Renal pelvis (tissue), 1 donor: ENCODE measurements at regions not wholly inside any gene's neighbourhood (a gene's known extent, or its start where the extent isn't known, plus 50 kb on each side); places are given as distances from the start of the nearest gene placed in this dataset.
"Not testable (repeated sequence)": the region's sequence is repeated elsewhere in the genome, so short reads cannot be mapped to it uniquely, and the experiment has no call there.

Experiments
- DNase-seq: peaks from one replicate; pipeline ENCODE4 v3.0.0-alpha.2; 2013

DNA sequence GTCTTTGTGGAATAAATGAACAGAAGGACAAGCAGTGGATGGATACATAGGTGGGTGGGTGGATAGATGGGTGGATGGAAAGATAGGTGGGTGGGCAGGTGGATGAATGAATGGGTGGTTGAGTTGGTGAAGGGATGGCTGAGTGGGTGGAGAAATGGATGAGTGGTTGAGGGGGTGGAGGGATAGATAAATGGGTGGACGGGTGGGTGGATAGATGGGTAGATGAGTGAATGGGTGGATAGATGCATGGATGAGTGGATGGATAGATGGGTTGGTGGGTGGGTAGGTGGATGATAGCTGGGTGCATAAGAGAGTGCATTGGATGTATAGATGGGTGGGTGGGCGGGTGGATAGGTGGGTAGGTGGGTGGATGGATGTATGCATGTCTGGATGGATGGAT, 63.5 kb downstream of the UNC93B1 start:
- not testable (repeated sequence) for DNase-seq

DNA sequence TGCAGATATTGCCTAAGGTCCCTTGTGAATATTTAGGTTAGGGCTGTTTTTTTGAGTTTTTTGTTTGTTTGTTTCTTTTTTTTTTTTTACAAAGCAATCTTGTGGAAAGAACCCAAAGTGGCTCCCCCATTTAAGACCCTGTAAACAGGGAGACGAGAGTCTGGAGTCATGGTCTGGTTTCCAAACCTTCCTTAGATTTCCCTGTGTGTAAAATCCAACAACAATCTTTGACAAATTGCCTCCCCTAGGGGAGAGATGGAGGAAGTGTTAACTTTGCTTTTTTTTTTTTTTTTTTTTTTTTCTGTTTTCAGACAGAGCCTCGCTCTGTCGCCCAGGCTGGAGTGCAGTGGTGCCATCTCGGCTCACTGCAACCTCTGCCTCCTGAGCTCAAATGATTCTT, 64.9 kb downstream of the UNC93B1 start:
- DNase-seq: not testable (repeated sequence)

DNA sequence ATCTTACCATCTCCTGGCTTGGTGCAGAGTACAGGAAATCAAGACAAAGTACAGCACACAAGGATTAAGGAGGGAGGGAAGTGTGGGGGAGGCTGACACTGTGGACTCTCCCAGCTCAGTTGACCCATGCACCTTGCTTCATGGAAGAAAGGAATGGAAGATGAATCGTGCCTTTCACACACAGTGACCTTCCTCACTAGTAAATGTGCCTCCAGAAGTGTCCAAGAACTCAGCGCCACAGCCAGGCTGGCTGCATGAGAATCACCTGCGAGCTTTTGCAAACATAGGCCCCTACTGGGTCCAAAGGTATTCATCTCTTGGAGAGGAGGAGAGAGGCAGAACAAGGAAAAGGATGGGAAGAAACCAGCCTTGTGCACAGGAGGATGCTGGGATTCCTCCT, 65.5 kb downstream of the UNC93B1 start:
- not testable (repeated sequence) for DNase-seq

GRCh38 chr11:67923565-67923964, 80.3 kb downstream of the UNC93B1 start:
- not testable (repeated sequence) for DNase-seq

GRCh38 chr11:67920546-67920945, 83.4 kb downstream of the UNC93B1 start:
- not testable (repeated sequence) for DNase-seq

GRCh38 chr11:67912184-67912583, 91.7 kb downstream of the UNC93B1 start:
- not testable (repeated sequence) for DNase-seq

- not testable (repeated sequence) for DNase-seq
These were observed 92.7 kb downstream of the UNC93B1 start for GRCh38 chr11:67911211-67911610.

GRCh38 chr11:67910803-67911202, 93.1 kb downstream of the UNC93B1 start:
- DNase-seq: not testable (repeated sequence)

GRCh38 chr11:67906969-67907368, 96.9 kb downstream of the UNC93B1 start:
- DNase-seq: not testable (repeated sequence)

DNA sequence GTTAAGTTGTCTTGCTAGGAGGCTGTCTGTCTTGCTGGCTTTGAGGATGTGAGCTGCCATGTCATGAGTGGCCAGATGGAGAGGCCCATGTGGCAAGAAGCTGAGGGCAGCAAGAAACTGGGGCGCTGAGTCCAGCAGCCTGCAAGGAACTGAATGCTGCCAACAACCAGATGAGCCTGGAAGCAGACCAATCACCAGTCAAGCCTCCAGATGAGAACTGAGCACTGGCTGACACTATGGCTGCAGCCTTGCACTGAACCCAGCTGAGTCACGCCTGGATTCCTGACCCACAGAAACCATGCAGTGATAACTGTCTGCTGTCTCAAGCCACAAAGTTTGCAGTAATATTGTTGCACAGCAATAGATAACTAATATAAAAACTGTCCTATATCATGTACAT, 104.4 kb downstream of the UNC93B1 start:
- DNase-seq: not testable (repeated sequence)

- DNase-seq: not testable (repeated sequence)
These were observed 110.4 kb downstream of the UNC93B1 start for GRCh38 chr11:67893487-67893886.

GRCh38 chr11:67889646-67890045, 114.3 kb downstream of the UNC93B1 start:
- not testable (repeated sequence) for DNase-seq

DNA sequence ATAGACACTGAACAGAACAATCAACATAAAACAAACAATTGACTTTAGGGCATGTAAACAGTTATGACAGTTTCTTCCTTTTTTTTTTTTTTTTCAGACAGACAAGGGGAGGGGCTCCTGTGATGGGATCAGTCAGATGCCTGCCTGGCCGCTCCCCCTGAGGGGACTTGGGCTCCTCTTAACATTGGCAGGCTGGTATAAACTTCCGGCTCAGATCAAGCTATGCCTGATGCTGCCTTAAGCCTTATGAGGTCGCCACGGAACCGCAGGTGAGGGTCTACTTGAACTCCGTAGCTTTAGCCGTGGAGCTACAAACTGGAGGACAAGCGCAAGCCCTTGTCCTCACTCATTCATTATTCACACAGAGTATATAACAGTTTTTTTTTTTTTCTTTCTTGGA, 115.8 kb downstream of the UNC93B1 start:
- DNase-seq: not testable (repeated sequence)

DNA sequence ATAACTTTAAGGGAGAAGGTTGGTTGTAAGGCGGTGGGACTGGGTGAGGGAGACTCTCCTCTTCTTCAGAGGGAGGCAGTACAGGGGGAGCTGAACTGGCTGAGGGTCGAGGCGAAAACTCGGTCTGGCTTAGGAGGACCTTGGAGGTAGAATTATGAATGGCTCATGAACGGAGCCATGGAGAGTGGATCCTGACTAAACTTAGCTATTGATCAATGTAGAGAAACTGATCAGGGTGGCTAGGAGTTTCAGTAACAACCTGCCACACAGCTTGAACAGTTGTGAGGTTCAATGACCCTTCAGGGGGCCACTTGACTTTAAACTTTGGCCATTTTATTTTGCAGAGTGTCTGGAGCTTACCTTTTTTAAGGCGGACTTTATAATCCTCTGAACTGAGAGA, 117.2 kb downstream of the UNC93B1 start:
- DNase-seq: not testable (repeated sequence)

DNA sequence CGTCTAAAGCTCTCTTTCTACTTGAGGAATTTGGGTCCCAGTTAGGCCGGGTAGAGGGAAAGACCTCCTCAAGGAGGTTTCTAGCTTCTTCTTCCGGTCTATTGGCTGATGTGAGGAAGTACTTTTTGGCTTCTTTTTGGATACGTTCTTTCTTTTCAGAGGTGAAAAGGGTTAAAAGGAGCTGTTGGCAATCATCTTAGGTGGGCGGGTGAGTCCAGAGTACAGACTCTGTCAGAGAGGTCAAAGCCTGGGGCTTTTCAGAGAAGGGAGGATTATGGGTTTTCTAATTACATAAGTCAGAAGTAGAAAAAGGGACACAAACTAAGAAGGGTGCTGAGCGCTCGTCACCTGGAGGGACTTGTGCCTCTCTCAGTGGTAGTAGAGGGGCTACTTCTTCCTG, 117.7 kb downstream of the UNC93B1 start:
- DNase-seq: not testable (repeated sequence)

DNA sequence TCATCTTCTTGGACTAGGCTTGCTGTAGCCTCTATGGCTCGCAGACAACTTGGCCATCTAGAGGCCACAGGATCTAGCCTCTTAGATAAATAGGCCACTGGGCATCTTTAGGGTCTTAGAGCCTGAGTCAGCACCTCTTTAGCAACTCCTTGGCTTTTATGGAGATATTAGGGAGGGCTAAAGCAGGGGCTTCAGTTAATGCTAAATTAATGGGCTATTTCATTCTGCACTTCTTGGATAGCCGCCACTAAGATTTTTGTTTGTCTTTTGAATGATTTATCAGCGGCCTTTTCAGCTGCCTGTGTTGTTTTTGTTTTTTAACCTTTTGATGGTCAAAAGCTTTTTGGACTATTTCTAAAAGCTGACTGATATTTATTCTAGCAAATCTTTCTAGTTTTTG, 118.3 kb downstream of the UNC93B1 start:
- DNase-seq: peak; percentile 37

DNA sequence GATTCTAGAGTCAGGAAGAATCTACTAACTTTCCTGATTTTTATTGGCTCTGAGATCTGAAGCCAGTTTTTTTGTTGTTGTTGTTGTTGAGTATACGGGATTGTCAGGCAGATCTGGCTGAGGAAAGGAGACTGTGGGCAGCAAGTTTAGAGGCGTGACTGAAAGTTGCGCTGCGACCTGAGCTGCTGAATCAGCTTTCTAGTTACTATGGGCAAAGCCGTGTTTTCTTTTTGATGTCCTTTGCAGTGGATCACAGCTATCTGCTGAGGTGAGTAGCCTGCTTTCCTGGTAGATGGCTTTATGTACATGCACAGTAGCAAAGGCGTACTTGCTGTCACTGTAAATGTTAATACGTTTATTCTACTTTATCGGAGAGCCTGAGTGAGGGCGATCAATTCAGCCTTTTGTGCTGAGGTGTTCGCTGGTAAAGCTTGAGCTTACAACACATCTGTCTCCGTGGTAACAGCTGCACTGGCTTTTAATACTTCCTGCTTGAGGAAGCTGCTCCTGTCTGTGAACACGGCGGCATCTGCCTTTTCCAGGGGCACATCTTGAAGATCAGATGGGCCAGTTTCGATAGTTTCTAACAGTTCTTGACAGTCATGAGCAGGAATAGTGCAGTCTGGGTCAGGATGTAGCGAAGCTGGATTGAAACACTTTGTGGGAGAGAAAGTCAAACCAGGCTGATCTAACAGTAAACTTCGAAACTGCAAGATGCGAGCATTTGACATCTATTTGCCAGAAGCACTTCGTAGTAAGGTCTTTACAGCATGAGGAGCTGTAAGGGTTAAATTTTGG, 118.9 kb downstream of the UNC93B1 start:
- DNase-seq: not testable (repeated sequence)

DNA sequence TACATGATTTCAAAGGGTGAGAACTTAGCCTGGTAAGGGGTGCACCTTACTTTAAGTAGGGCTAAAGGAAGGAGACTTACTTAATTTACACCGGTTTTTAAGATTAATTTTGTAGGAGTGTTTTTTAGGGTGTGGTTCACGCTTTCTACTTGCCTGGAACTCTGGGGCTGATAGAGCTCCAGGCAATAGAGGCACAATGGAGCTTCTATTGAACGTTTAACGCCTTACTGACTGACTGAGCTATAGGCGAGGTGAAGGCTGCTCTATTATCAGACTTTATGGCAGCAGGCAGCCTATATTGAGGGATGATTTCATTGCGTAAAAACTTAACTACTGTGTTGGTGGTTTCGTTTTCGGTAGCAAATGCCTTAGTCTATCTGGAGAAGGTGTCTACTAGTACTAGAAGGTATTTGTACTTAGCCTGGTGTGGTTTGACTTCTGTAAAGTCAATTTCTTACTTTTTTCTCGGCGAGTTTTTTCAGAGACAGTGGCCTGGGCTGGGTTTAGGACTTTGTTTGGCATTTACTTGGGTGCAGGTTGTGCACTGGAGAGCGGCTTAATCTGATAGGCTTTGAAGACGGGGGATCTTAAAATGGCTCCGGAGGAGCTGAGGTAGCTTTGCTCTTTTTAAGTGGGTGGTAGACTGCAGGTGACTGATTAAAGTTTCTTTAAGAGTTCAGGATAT, 119.7 kb downstream of the UNC93B1 start:
- not testable (repeated sequence) for DNase-seq

- not testable (repeated sequence) for DNase-seq
These were observed 121.6 kb downstream of the UNC93B1 start for GRCh38 chr11:67882304-67882703.

DNA sequence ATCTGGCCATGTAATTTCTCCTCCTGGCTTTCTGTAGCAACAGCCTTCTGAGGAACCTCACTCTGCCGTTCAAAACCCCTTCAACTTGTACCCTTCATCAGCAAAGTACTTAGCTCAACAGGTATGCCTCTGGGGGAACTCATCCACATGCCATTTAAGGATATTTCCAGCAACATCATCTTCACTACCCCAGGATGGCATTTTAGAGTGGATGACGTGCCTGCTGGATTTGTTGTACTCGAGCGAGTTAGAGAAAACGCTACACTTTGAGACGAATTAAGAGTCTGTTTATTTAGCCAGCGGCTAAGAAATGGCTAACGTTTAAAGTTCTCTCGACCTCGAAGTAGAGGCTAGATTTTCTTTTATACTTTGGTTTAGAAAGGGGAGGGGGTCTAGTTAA, 122.1 kb downstream of the UNC93B1 start:
- DNase-seq: not testable (repeated sequence)

DNA sequence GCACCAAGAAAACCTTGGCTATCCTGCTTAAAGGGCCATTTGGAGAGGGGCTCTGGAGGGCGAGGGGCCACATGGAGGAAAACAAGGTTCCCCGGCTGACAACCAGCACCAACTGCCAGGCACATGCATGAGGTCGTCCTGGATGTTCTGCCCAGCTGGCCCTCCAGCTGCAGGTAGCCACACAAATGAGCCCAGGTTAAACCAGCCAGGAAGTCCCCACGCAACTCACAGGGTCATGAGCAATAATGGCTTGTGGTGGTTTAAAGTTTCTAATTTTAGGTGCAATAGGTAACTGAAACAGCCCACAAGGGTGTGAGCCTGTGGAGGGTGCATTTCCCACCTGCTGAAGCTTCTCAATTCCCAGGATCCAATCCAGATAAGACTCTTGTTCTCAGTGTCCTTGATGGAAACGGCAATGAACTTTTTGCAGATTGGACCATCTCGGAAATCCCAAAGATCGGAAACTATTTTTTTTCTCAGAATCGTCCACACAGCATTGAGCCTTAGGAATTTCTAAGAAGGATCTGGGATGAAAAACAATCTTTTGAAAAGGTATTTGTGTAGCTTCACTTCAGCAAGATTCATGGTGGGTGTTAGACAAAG, 123.2 kb downstream of the UNC93B1 start:
- not testable (repeated sequence) for DNase-seq

DNA sequence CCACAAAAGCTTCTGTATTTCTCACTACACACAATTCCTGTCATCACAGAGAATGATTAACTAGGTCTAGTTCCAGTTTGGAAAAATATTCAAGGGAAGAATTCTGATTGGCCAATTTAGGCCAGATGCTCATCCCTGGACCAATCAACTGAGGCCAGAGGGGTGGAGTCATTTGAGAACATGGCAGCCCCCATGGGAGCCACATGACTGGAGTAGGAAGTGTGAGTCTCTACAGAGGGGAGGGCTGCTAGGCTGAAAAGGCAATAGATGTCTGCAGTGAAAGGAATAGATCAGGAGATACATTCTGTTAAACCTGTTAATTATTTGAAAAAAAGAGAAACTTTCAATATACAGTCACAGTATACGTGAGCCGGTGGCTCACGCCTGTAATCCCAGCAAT, 125.2 kb downstream of the UNC93B1 start:
- not testable (repeated sequence) for DNase-seq

- not testable (repeated sequence) for DNase-seq
These were observed 126.6 kb downstream of the UNC93B1 start for GRCh38 chr11:67877316-67877715.
